Breast epithelium (tissue), 4 donors: ENCODE measurements at regions not wholly inside any gene's neighbourhood (a gene's known extent, or its start where the extent isn't known, plus 50 kb on each side); places are given as distances from the start of the nearest gene placed in this dataset.

ENCODE experiments used
- DNase-seq, 2 donors: peaks; one replicate each; pipeline ENCODE4 v3.0.0-alpha.2; 2019; ENCODE audit warnings: low spot score in 2 of 2
- H3K27ac ChIP-seq, 2 donors: fragments of 200-600 bp; sonication (generic) in 1 of 2; one replicate each; pipeline ENCODE4 v1.5.1; 2016 to 2019; ENCODE audit warnings: mild to moderate bottlenecking in 1 of 2
- H3K27me3 ChIP-seq, 2 donors: fragments of 200-600 bp; sonication (generic) in 1 of 2; one replicate each; pipeline versions ENCODE4 v1.5.1 to v1.6.0; 2017 to 2019; ENCODE audit warnings: control low read depth in 1 of 2, mild to moderate bottlenecking in 1 of 2
- H3K36me3 ChIP-seq: fragments of 200-600 bp; one replicate; pipeline ENCODE4 v1.5.1; 2019
- H3K4me1 ChIP-seq, 2 donors: fragments of 200-600 bp; sonication (generic); one replicate each; pipeline ENCODE4 v1.5.1; 2016 to 2019; ENCODE audit warnings: control low read depth in 1 of 2
- H3K4me3 ChIP-seq, 3 donors: fragments of 200-600 bp; sonication (generic); 1 replicate in 2 of 3; 2 replicates in 1 of 3; pipeline ENCODE4 v1.5.1; 2016 to 2019; ENCODE audit warnings: mild to moderate bottlenecking in 3 of 3, moderate library complexity in 2 of 3
- H3K9me3 ChIP-seq, 2 donors: fragments of 200-600 bp; sonication (generic) in 1 of 2; one replicate each; pipeline ENCODE4 v1.5.1; 2016 to 2019; ENCODE audit warnings: control low read depth in 1 of 2
- CTCF ChIP-seq, 3 donors: fragments of 450-650 bp; IDR thresholded peaks; one replicate each; pipeline ENCODE4 v1.5.1; 2016 to 2017; ENCODE audit warnings: antibody characterized with exemption in 3 of 3, mild to moderate bottlenecking in 3 of 3, moderate library complexity in 3 of 3
- POLR2A ChIP-seq: fragments of 450-650 bp; IDR thresholded peaks from one replicate; pipeline ENCODE4 v1.6.1; 2016; ENCODE audit warnings: antibody characterized with exemption, mild to moderate bottlenecking, moderate library complexity
- POLR2AphosphoS5 ChIP-seq, 3 donors: sonication (generic); formaldehyde crosslinking; IDR thresholded peaks; one replicate each; pipeline ENCODE4 v1.6.1; 2017; ENCODE audit warnings: antibody characterized with exemption in 3 of 3
- intact Hi-C: fragments of 100-400 bp; cut with DNase I; formaldehyde crosslinking; loops from one replicate; pipeline ENCODE4 v1.15.1; 2023; ENCODE audit warnings: low total_unique reads

- DNase-seq, result peak in 1 of 2 donors; percentile 48
- Histone ChIP-seq H3K4me1 (no peaks in the 10 kb centered on the region), H3K36me3 (no peaks in the 10 kb centered on the region), H3K9me3 (no peaks in the 10 kb centered on the region), H3K4me3 (peak overlapping the region; percentile 19 to 53 (median 52)), H3K27ac (peak overlapping the region; percentile 74 to 91), H3K27me3 (no peaks in the 10 kb centered on the region)
- intact Hi-C loops, result no loop called here
- TF ChIP-seq POLR2AphosphoS5 (IDR thresholded peaks at IDR 0.05), result no peak
- no peak for TF ChIP-seq POLR2A
- TF ChIP-seq CTCF (IDR thresholded peaks at IDR 0.05), result no peak
These were observed 857.4 kb downstream of the USP25 start for GRCh38 chr21:16587141-16587581.

- Histone ChIP-seq H3K4me1 (no peaks in the 10 kb centered on the region), H3K9me3 (no peaks in the 10 kb centered on the region), H3K27ac (peak overlapping the region; percentile 91 to 95), H3K36me3 (no peaks in the 10 kb centered on the region), H3K27me3 (no peaks in the 10 kb centered on the region), H3K4me3 (peak overlapping the region; percentile 46 to 67 (median 53))
- TF ChIP-seq CTCF (IDR thresholded peaks at IDR 0.05), result no peak
- TF ChIP-seq POLR2A, result no peak
- TF ChIP-seq POLR2AphosphoS5 (IDR thresholded peaks at IDR 0.05), result peak in 1 of 3 donors; percentile 50
- intact Hi-C loops, result no loop called here
- DNase-seq, result peak in 1 of 2 donors; percentile 25
These were observed 858.0 kb downstream of the USP25 start for GRCh38 chr21:16587681-16588375.

DNA sequence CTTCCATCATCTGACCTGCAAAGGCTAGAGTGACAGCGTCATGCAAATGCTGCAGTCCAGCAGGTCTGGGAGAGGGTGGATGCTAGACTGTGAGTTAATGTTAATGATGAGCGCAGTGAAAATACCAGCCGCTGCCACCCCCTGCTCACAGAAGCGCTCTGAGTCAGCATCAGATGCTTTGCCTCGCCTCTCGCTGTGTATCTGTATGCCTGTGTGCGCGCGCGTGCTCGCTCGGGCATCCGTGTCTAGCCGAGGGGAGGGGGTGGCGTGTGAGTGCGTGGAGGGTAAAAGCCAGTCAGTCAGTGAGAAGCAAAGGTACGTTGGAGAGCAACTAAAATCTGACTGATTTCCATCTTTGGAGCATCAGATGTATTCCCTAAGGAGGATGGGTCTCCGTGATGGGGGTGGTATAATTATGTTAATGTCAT lies 858.7 kb downstream of the USP25 start:
- Histone ChIP-seq H3K27me3 (no peaks in the 10 kb centered on the region), H3K4me1 (no peaks in the 10 kb centered on the region), H3K9me3 (no peaks in the 10 kb centered on the region), H3K36me3 (no peaks in the 10 kb centered on the region), H3K4me3 (peak overlapping the region; percentile 46 to 67 (median 53)), H3K27ac (peak overlapping the region; percentile 91 to 95)
- intact Hi-C loops, result no loop called here
- peak; percentile 58 to 66 for DNase-seq
- TF ChIP-seq CTCF (IDR thresholded peaks at IDR 0.05) (no peak), POLR2AphosphoS5 (IDR thresholded peaks at IDR 0.05) (peak; percentile 40 to 60 (median 55))

DNA sequence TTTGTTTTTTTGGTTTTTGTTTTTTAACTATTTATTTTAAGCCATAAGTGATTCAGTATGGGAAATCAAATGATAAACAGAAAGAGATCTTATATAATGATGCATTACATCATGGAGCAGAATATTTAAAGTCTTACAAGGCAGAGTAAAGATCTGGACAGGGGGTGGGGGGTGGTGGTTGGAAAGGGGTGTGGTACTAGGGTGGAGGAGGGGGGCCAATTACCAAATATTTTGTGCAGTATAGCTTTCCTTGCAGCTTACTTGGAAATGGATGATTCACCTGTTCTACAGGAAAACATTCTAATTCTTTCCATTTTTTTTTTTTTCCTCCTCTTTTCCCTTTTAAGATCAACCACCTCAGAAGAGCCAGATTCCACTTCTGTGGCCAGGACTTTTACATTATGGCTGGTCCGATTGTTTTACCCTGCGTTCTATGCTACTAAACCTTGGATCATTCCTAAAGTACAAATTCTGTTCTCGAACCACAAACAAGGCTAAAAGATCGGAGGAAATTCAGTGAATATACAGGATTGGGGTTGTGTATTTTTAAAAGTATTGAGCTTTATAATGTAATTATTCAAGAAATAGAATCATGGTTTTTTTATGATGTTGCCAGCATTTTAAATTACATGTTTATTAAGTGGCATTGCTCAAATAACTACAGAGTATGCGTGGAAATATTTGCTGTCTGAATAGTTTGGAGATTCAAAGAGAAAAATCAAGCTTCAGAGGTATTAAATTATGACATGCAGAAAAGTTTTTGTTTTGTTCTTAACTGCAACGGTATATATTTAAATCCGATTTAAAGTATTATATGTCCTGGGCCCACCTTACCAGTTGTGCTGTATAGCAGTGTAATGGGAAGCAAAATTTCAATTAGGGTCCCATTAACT lies 859.5 kb downstream of the USP25 start:
- H3K4me1 ChIP-seq, result no peaks in the 10 kb centered on the region
- no peak for DNase-seq
- no peaks in the 10 kb centered on the region for H3K36me3 ChIP-seq
- peak overlapping the region; percentile 34 to 91 for H3K27ac ChIP-seq
- peak overlapping the region; percentile 46 to 67 (median 53) for H3K4me3 ChIP-seq
- intact Hi-C loops, result no loop called here
- TF ChIP-seq POLR2AphosphoS5 (IDR thresholded peaks at IDR 0.05) (no peak), POLR2A (no peak), CTCF (IDR thresholded peaks at IDR 0.05) (no peak)
- H3K9me3 ChIP-seq, result no peaks in the 10 kb centered on the region
- H3K27me3 ChIP-seq, result no peaks in the 10 kb centered on the region

GRCh38 chr21:16590186-16590585 lies 860.4 kb downstream of the USP25 start:
- Histone ChIP-seq H3K36me3 (no peaks in the 10 kb centered on the region), H3K4me3 (peak overlapping the region in 2 of 3 donors; percentile 20 to 46), H3K27ac (peak overlapping the region in 1 of 2 donors; percentile 23), H3K9me3 (no peaks in the 10 kb centered on the region), H3K4me1 (no peaks in the 10 kb centered on the region), H3K27me3 (no peaks in the 10 kb centered on the region)
- DNase-seq, result no peak
- intact Hi-C loops, result no loop called here
- no peak for TF ChIP-seq POLR2A
- no peak for TF ChIP-seq POLR2AphosphoS5 (IDR thresholded peaks at IDR 0.05)
- TF ChIP-seq CTCF (IDR thresholded peaks at IDR 0.05), result no peak
